GM21447 (cell line): ENCODE measurements at regions not wholly inside any gene's neighbourhood (a gene's known extent, or its start where the extent isn't known, plus 50 kb on each side); places are given as distances from the start of the nearest gene placed in this dataset.
"Not testable (repeated sequence)": the region's sequence is repeated elsewhere in the genome, so short reads cannot be mapped to it uniquely, and the experiment has no call there.

Experiments
- ATAC-seq: cut with Tn5 transposase; IDR thresholded peaks from one replicate; pipeline ENCODE4 v1.9.1; 2021; ENCODE audit not compliant: unreplicated experiment

DNA sequence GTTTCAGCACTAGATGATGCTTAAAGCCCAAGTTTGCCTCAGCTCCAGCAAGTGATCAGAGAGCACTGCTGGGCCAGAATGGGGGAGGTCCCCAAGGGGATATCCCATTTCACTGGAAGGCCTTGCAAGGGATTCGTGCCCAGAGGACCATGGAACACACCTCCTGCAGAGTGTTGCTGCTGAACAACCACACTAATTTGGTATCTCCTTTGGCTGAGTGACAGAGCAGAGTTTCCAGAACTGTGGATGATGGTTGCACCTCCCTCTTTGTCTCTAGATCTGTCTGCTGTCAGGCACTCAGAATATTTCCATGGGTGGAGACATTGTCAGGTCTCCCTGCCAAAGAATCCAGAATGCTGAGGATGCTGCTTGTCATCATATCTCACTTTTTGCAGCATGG is 484.8 kb upstream of the NETO1 start:
- no peak for ATAC-seq

GRCh38 chr18:73340135-73340977 is 472.6 kb upstream of the NETO1 start:
- ATAC-seq: peak; percentile 46

DNA sequence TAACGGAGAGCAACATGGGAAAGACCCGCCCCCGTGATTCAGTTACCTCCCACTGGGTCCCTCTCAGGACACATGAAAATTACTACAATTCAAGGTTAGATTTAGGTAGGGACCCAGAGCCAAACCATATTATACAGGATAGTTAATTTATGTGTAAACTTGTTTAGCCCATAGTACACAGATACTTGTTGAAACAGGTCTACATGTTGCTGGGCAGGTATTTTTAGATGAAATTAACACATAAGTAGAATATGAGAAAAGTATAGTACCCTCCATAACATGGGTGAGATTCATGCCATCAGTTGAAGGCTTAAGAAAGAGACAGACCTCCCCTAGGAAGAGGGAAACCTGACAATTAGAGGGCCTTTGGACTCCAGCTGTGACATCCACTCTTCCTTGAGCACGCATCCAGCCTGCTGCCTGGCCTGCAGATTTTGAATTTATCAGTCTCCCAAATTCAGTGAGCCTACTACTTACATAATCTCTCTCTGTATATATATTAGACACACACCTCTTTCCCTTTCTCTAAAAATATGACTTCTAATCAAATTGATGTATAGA is 463.5 kb upstream of the NETO1 start:
- no peak for ATAC-seq

- ATAC-seq: not testable (repeated sequence)
Observed at GRCh38 chr18:73330106-73330505, 462.3 kb upstream of the NETO1 start.

DNA sequence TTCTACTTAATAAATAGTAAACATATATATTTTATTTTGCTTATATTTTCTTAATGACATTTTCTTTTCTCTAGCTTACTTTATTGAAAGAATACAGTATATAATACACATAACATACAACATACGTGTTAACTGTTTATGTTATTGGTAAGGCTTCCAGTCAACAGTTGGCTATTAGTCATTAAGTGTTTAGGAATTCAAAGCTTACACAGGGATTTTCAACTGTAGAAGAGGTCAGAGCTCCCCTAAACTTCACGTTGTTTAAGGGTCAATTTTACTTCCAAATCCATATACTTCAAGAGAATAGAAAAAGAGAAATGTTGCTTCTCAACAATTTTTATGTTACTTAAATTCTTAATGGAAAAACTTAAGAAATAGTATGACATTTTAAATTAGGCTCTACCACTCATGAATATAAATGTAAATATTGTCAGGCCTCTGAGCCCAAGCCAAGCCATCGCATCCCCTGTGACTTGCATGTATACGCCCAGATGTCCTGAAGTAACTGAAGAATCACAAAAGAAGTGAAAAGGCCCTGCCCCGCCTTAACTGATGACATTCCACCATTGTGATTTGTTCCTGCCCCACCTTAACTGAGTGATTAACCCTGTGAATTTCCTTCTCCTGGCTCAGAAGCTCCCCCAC is 456.5 kb upstream of the NETO1 start:
- not testable (repeated sequence) for ATAC-seq

DNA sequence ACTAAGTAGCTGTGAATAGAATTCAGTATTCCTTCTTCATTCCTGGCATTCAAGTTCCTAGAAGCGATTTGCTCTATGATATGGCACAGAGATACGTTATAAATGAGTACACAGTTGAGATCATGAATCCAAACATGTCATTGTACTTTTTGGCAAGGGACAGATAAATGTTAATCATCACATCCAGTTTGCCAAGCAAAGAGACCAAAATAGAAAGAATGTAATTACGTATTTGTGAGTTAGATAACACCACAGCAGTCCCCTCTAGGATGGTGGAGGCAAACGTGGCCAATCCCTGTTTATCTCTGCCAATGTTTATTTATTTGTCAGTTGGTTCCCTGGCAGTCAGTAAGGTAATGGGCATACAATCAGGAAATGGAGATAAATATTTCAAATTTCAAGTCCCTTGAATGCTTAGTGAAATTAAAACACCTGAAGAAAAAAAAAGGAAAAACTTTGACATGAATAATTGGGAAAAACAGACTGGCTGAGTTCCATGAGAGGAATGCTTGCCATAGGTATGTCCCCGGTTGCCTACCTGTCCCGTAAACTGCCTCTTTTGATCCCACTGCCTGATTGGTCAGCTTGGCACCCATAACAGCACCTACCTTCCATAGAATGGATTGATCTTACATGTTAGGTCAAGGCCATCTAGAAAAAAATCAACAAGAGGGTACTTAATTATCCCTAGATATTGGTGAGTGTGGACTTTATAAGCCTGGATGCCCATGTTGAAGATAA is 451.1 kb upstream of the NETO1 start:
- ATAC-seq: no peak

GRCh38 chr18:73316513-73316912 is 448.7 kb upstream of the NETO1 start:
- no peak for ATAC-seq

DNA sequence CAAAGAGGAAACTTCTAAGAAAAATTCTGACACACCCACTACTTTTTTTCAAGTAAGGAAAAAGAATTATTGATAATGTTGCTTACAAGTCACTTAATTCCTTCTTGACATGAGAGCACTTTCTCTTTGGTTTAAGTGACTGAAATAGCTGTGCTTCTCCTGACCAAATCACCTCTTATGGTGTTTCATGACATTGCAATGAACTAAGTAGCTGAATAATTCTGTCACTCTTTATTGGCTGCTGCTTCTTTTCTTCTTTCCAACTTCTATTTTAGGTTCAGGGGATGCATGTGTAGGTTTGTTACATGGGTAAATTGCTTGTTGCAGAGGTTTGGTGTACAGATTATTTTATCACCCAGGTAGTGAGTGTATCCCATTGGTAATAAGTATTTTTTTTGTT is 447.6 kb upstream of the NETO1 start:
- ATAC-seq: no peak

DNA sequence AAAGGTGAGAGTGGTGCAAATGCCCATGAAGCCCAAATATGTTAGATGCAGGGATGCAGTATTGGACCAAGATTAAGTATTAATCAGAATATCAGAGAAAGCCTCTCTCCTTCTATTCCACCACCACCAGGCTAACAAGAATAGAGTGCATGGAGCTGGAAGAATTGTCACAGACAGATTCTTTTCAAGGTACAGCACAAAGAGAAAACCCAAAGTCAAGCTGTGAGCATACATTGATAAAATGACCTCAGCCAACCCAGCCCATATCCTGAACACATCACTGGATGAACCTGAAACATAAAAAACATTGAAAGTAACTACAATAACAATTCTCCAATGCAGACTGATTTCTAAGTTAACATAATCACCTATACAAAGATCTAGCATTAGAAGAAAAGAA is 445.7 kb upstream of the NETO1 start:
- no peak for ATAC-seq

GRCh38 chr18:73296686-73297085 is 428.9 kb upstream of the NETO1 start:
- no peak for ATAC-seq

GRCh38 chr18:73292156-73292555 is 424.4 kb upstream of the NETO1 start:
- ATAC-seq: no peak

DNA sequence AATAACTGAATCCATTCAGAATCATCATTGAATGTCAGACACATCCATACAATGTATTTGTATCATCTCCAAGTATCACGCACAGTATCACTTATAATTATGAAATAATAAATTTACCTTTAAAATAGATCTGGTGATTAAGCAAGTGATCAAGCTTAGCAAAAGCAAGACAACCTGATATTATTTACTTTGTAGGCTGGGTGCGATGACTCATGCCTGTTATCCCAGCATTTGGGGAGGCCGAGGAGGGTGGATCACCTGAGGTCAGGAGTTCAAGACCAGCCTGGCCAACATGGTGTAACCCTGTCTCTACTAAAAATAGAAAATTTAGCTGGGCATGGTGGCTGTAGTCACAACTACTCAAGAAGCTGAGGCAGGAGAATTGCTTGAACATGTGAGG is 421.0 kb upstream of the NETO1 start:
- no peak for ATAC-seq

DNA sequence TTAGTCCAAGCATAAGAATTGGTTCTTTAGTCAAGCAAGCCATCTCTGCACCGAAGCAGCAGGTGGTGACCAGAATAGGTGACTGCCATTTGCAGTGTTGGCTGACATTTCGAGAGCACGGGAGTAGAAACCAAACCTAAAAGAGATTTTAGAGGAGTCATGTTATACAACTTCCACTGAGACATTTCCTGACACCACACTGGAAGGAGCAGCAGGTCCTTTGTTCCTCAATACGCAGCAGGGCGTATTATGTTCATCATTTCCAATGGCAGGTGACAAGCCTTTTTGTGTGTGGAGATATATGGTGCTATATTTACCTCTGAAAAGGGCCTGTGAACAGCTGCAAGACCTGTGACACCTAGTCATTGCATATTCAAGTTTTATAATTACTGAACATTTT is 418.8 kb upstream of the NETO1 start:
- ATAC-seq: no peak

GRCh38 chr18:73283788-73284187 is 416.0 kb upstream of the NETO1 start:
- no peak for ATAC-seq

GRCh38 chr18:73283032-73283431 is 415.2 kb upstream of the NETO1 start:
- ATAC-seq: no peak

GRCh38 chr18:73279498-73279897 is 411.7 kb upstream of the NETO1 start:
- no peak for ATAC-seq

DNA sequence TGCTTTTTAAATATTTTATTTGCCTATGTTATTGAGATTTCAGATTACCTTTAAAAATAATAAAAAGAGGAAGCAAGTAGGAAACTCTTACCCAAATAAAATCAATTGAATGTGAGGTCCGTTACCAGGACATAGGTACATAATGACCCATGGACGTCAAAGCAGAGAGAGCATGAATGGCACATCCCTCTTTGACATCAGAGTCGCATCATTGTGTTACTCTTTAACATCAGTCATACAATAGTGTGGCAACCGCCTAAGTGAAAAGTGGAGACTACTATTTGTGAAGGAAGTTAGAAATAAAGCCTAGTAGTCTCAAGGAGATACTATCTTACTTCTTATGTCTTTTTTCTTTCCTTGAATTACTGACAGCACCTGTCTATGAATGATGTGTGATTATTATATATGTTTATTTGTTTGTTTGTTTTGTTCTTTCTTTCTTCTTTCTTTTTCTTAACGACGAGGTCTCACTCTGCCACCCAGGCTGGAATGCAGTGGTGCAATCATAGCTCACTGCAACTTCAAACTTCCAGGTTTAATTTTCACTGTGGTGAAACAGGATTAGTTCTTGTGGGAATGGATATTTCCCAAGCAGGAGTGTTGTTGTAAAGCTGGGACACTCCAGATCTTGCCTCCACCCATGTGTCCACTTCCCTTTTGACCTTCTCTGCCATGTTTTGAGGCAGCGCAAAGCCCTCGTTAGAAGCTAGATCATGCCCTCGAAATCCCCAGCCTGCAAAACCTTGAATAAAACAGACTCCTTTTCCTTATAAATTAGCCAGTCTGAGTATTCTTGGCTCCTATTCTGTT is 407.2 kb upstream of the NETO1 start:
- no peak for ATAC-seq

GRCh38 chr18:73270920-73271634 is 403.3 kb upstream of the NETO1 start:
- ATAC-seq: no peak

- ATAC-seq: no peak
Observed at GRCh38 chr18:73264562-73264921, 396.8 kb upstream of the NETO1 start.

DNA sequence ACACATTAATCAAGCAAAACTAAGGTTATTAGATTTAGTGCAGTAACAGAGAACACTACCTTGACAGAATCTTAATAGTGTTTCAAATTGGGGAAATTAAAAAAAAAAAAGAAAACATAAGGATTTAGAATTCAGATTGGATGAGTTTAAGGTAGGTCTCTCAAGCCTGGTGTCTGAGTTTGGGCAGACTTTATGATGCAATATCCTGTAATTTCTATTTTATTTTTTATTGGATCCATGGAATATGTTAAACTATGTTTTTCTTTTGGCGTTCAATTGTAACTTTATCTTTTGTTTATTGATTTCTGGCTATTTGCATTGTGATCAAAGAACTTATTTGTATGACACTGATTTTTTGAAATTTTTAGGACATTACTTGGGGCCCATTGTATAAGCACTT is 394.1 kb upstream of the NETO1 start:
- ATAC-seq: no peak
